HEK293 (cell line): ENCODE measurements at regions not wholly inside any gene's neighbourhood (a gene's known extent, or its start where the extent isn't known, plus 50 kb on each side); places are given as distances from the start of the nearest gene placed in this dataset.

Source experiments
- CTCF ChIA-PET: fragments of 350-600 bp; formaldehyde crosslinking; extraction: SDS; loops from one replicate; lab custom pipeline; 2021; ENCODE audit warnings: antibody characterized with exemption; lab: Yijun Ruan, JAX
- POLR2A ChIA-PET: fragments of 300-600 bp; formaldehyde crosslinking; extraction: SDS; loops from one replicate; lab custom pipeline; 2020; ENCODE audit warnings: antibody characterized with exemption, inconsistent platforms; lab: Yijun Ruan, JAX
- H3K27ac ChIP-seq: fragments of 200-500 bp; sonication (Bioruptor generic); 2 replicates; pipeline ENCODE4 v1.5.1; 2014; ENCODE audit warnings: low read depth, low read length, control low read depth, inconsistent platforms; ENCODE audit errors: extremely low read depth
- H3K36me3 ChIP-seq, 2 experiments: fragments of 200-500 bp in 1 of 2; sonication (Bioruptor generic) in 1 of 2; 1 replicate in 1 of 2; 2 replicates in 1 of 2; pipeline ENCODE4 v1.5.1; 2014 to 2017; ENCODE audit warnings: inconsistent platforms in 2 of 2, low read length in 2 of 2; ENCODE audit not compliant: control insufficient read depth in 2 of 2, insufficient read depth in 1 of 2
- H3K4me1 ChIP-seq: fragments of 200-500 bp; sonication (Bioruptor generic); 2 replicates; pipeline ENCODE4 v1.5.1; 2014; ENCODE audit warnings: mild to moderate bottlenecking, low read length, inconsistent platforms; ENCODE audit not compliant: control insufficient read depth, insufficient read depth
- H3K4me3 ChIP-seq: 2 replicates; pipeline ENCODE4 v1.5.1; 2011; ENCODE audit warnings: low read depth, mild to moderate bottlenecking, control low read depth, low read length, moderate library complexity
- H3K9me3 ChIP-seq: fragments of 200-500 bp; sonication (Bioruptor generic); 2 replicates; pipeline ENCODE4 v1.5.1; 2014; ENCODE audit warnings: low read depth, low read length, inconsistent platforms; ENCODE audit not compliant: control insufficient read depth, insufficient read depth
- PRDM1 ChIP-seq: fragments of 450-650 bp; formaldehyde crosslinking; IDR thresholded peaks from 2 replicates; pipeline ENCODE4; 2016; ENCODE audit warnings: missing biosample characterization, missing genetic modification characterization
- SALL2 ChIP-seq: fragments of 450-650 bp; formaldehyde crosslinking; IDR thresholded peaks from 2 replicates; pipeline ENCODE4 v1.5.0; 2017; ENCODE audit warnings: missing biosample characterization, mild to moderate bottlenecking, missing genetic modification characterization, borderline replicate concordance
- SCRT1 ChIP-seq: fragments of 450-650 bp; formaldehyde crosslinking; IDR thresholded peaks from 2 replicates; pipeline ENCODE4 v1.5.1; 2016; ENCODE audit warnings: missing biosample characterization, missing genetic modification characterization, borderline replicate concordance
- SCRT2 ChIP-seq: fragments of 450-650 bp; formaldehyde crosslinking; IDR thresholded peaks from 2 replicates; pipeline ENCODE4 v1.5.1; 2016; ENCODE audit warnings: missing biosample characterization, missing genetic modification characterization
- ZIC2 ChIP-seq: fragments of 450-650 bp; formaldehyde crosslinking; IDR thresholded peaks from 2 replicates; pipeline ENCODE4 v1.5.1; 2016; ENCODE audit warnings: missing biosample characterization, missing genetic modification characterization
- ZNF121 ChIP-seq: fragments of 450-650 bp; formaldehyde crosslinking; IDR thresholded peaks from 2 replicates; pipeline ENCODE4 v1.5.1; 2016; ENCODE audit warnings: missing biosample characterization, missing genetic modification characterization
- ZNF133 ChIP-seq: fragments of 450-650 bp; formaldehyde crosslinking; IDR thresholded peaks from 2 replicates; pipeline ENCODE4 v1.5.1; 2016; ENCODE audit warnings: missing biosample characterization, missing genetic modification characterization
- ZNF624 ChIP-seq: fragments of 450-650 bp; formaldehyde crosslinking; IDR thresholded peaks from 2 replicates; pipeline ENCODE4 v1.5.1; 2017; ENCODE audit warnings: missing biosample characterization, missing genetic modification characterization
- ZNF626 ChIP-seq: fragments of 450-650 bp; sonication (Bioruptor Pico); formaldehyde crosslinking; IDR thresholded peaks from 2 replicates; pipeline ENCODE4 v1.5.1; 2018; ENCODE audit warnings: missing biosample characterization, missing genetic modification characterization, inconsistent platforms
- ZSCAN5A ChIP-seq: fragments of 450-650 bp; formaldehyde crosslinking; IDR thresholded peaks from 2 replicates; pipeline ENCODE4 v1.5.1; 2016; ENCODE audit warnings: missing biosample characterization, missing genetic modification characterization
- TF ChIP-seq, protein P1 (sequence below): fragments of 450-650 bp; formaldehyde crosslinking; IDR thresholded peaks from 2 replicates; pipeline ENCODE4; 2016; ENCODE audit warnings: missing biosample characterization, missing genetic modification characterization
- TF ChIP-seq, protein P2 (sequence below): fragments of 450-650 bp; formaldehyde crosslinking; IDR thresholded peaks from 2 replicates; pipeline ENCODE4 v1.5.1; 2016; ENCODE audit warnings: missing biosample characterization, missing genetic modification characterization

- no peak overlapping the region for H3K4me3 ChIP-seq
- H3K27ac ChIP-seq: no peak overlapping the region
- H3K9me3 ChIP-seq: no peaks in the 10 kb centered on the region
- no peaks in the 10 kb centered on the region for H3K36me3 ChIP-seq
- TF ChIP-seq SCRT2: peak; percentile 46; the same call in 1 of the 2 replicates
- no peak for TF ChIP-seq PRDM1 (tag by site-specific recombination)
- no peaks in the 10 kb centered on the region for H3K4me1 ChIP-seq
- ChIA-PET POLR2A (no interaction called here), CTCF (no interaction called here)
Measured at GRCh38 chr2:129915303-129915840, 64.1 kb upstream of the RAB6C start.

GRCh38 chr2:129918604-129919003 is 60.9 kb upstream of the RAB6C start:
- Histone ChIP-seq H3K9me3 (no peaks in the 10 kb centered on the region), H3K4me3 (no peak overlapping the region), H3K27ac (no peak overlapping the region), H3K4me1 (no peaks in the 10 kb centered on the region), H3K36me3 (no peaks in the 10 kb centered on the region)
- ChIA-PET POLR2A (no interaction called here), CTCF (no interaction called here)
- TF ChIP-seq SALL2 (tag by site-specific recombination) (no peak), ZNF121 (tag by site-specific recombination) (no peak), ZNF626 (no peak), SCRT1 (no peak), ZNF133 (no peak)
- TF ChIP-seq, protein P1, sequence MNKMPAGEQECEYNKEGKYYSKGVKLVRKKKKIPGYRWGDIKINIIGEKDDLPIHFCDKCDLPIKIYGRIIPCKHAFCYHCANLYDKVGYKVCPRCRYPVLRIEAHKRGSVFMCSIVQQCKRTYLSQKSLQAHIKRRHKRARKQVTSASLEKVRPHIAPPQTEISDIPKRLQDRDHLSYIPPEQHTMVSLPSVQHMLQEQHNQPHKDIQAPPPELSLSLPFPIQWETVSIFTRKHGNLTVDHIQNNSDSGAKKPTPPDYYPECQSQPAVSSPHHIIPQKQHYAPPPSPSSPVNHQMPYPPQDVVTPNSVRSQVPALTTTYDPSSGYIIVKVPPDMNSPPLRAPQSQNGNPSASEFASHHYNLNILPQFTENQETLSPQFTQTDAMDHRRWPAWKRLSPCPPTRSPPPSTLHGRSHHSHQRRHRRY (tag by site-specific recombination): no peak
- TF ChIP-seq, protein P2, sequence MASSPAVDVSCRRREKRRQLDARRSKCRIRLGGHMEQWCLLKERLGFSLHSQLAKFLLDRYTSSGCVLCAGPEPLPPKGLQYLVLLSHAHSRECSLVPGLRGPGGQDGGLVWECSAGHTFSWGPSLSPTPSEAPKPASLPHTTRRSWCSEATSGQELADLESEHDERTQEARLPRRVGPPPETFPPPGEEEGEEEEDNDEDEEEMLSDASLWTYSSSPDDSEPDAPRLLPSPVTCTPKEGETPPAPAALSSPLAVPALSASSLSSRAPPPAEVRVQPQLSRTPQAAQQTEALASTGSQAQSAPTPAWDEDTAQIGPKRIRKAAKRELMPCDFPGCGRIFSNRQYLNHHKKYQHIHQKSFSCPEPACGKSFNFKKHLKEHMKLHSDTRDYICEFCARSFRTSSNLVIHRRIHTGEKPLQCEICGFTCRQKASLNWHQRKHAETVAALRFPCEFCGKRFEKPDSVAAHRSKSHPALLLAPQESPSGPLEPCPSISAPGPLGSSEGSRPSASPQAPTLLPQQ (tag by site-specific recombination): no peak

DNA sequence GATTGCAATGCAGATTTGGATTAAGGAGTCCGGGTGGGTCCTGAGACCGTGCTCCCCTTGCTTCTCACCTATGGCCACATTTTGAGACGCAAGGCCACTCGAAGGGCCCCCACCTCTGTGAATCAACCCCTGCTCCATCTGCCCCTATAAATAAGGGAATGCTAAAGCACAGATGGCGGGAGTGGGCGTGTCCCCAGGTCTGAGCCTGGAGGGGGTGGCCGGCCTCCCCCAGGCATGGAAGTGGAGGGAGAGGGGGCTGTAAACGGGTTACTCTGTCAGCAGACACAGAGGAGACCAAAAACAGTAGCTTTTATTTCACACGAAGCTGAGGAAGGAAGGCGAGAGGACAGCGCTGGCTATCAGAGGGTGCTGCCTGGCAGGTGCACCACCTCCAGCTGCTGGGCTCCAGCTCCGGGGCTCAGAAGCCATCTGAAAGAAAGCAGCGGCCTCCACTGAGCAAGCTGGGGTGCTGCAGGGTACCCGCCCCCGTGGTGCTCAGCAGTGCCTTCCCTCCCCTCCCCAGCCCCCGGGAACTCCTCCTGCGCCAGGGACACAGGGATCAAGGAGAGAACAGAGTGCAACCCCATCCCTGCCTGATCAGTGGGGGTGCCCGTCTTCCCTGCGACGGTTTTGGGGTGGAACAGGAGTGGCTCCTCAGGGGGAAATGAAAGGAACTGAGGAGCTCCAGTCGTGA is 56.7 kb upstream of the RAB6C start:
- no peak overlapping the region for H3K4me3 ChIP-seq
- no peak for TF ChIP-seq ZNF624 (tag by site-specific recombination)
- TF ChIP-seq ZSCAN5A: no peak
- peak; percentile 18; the same call in 1 of the 2 replicates for TF ChIP-seq ZIC2 (tag by site-specific recombination)

More for the DNA sequence above, 56.7 kb upstream of the RAB6C start:
- ChIA-PET POLR2A (no interaction called here), CTCF (interaction anchor here (0.6 to 2.4 kb wide), 15 partner anchors 20 to 1928 kb away, joined by 3 to 10 read pairs (median 4); no protein-coding TSS in a partner anchor)
- no peaks in the 10 kb centered on the region for H3K9me3 ChIP-seq
- H3K4me1 ChIP-seq: no peaks in the 10 kb centered on the region
- no peak overlapping the region for H3K27ac ChIP-seq
- H3K36me3 ChIP-seq: no peaks in the 10 kb centered on the region
